HG02852 (cell line): ENCODE measurements at regions not wholly inside any gene's neighbourhood (a gene's known extent, or its start where the extent isn't known, plus 50 kb on each side); places are given as distances from the start of the nearest gene placed in this dataset.

Experiments used
- ATAC-seq: cut with Tn5 transposase; IDR thresholded peaks from one replicate; pipeline ENCODE4 v1.9.1; 2021; ENCODE audit warnings: mild to moderate bottlenecking, moderate library complexity; ENCODE audit not compliant: unreplicated experiment

DNA sequence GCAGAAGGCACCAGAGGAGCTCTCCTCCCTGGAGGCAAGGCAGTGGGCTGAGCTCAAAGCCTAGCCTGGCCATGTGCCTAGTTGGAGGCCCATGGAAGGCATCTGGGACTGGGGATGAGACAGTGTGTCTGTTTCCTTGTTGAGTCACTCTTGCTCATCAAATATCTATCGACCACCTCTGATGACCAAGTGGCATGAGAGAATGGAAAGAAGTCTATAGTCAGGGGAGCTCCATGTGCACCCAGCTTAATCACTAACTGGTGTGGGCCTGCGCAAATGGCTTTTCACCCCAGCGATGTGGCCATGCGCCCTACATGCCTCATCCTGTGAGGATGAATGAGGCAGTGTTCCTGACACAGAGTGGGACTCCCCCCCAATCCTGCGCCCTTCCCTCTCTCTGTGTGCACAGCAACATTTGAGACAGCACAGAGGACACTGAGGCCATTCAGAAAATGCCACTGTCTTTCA is 229.9 kb downstream of the RPS24 start:
- ATAC-seq = no peak

GRCh38 chr10:78264361-78264760 is 230.7 kb downstream of the RPS24 start:
- no peak for ATAC-seq

DNA sequence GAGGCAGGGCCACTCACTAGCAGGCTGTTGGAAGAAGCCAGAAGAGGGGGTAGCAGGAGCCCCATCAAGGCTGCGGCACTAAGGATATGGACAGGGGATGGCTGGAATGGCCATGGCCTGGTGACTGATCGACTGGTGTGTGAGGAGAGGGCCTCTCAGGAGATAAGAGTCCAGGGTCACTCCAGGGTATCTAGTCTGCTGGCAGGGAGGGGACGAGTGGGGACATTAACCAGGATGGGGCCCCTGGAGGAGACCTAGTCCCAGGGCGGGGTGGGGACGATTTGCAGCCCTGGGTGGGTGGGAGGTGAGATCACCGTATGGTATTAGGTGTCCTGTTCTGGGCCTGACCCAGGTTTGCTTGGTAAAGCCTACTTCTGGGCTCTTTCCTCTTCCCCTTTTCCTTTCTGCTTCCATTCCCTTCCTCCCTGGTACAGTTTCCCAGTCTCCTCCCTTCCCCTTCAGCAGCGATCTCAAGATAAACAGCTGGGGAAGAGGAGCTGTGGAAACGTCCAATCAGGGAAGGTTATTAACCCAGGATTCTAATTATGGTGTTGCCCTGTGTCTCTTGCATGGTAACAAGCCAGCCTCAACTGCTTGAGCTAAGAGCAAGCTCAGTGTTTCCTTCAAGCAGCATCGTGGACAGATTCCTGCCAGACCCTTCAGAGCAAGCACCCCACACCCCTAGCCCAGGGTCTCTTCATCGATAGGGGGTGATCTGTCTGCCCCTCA is 233.2 kb downstream of the RPS24 start:
- no peak for ATAC-seq

GRCh38 chr10:78267598-78267997 is 233.9 kb downstream of the RPS24 start:
- no peak for ATAC-seq

DNA sequence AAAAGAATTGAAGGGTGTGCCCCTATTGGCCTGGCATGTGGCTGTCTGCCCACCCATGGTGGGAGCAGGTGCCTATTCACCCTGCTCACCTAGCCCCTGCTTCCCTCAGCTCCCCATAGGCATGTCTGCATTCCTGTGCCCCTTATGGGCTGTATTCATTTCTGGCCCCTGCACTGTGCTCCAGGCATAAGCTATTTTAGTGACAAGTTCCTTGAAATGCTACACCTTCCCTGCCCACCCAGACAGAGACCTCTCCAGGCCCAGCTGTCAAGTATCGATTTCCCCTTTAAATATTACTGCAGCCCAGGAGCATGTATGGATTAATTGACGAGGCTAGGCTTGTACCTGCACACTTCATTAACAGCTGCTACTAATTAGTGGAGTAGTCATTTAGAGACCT is 235.4 kb downstream of the RPS24 start:
- ATAC-seq = no peak

- no peak for ATAC-seq
Measured at GRCh38 chr10:78272329-78272728, 238.7 kb downstream of the RPS24 start.

DNA sequence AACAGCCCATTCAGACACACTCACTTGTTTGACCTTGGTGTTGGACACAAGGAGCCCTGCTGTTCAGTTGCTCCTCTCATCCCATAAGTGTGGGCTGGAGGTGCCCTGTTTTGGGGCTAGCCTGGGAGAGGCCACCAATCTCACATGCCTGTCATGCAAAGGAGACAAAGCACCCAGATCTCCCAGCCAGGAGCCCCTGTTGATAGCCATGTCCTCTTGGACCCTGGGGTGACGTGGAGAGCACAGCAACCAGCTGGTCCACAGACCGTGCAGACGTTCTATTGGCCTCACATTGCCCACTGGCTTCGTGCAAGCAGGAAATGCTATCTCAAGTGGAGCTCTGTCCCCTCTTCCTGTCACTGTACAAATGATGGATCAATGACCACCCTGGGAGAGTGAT is 240.8 kb downstream of the RPS24 start:
- no peak for ATAC-seq

DNA sequence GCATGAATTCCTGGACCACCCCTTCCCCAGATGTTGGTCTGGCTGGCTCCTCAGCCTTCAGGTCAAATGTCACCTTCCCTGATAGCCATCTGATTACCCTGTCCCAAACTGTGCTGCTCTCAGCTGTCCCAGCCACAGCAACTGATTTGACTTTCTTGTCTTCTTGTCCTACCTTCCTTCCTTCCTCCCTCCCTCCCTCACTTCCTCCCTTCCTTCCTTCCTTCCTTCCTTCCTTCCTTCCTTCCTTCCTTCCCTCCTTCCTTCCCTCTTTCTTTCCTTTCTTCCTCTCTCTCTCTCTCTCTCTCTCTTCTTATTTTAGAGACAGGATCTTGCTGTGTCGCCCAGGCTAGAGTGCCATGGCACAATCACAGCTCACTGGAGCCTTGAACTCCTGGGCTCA is 242.5 kb downstream of the RPS24 start:
- no peak for ATAC-seq

GRCh38 chr10:78277314-78278057 is 243.8 kb downstream of the RPS24 start:
- no peak for ATAC-seq

GRCh38 chr10:78278058-78278404 is 244.4 kb downstream of the RPS24 start:
- ATAC-seq = no peak

DNA sequence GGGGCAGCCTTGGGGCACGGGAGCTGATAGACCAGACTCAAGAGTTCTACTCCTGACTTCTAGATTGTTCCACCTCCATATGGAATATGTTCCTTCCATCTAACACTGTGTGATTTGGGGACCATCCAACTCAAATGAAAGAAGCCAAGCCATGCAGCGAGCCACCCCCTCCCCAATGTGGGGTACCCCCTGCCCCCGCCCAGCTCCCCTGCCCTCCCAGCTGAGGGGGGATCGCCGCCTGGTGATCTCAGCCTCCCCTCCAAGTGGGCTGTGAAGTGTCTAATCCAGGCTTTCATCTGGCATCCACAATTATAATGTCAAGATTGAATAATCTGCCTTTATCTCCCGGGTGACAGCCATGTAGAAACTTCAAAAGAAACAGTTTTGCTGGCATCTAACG is 246.1 kb downstream of the RPS24 start:
- no peak for ATAC-seq

GRCh38 chr10:78280604-78281003 is 246.9 kb downstream of the RPS24 start:
- no peak for ATAC-seq

DNA sequence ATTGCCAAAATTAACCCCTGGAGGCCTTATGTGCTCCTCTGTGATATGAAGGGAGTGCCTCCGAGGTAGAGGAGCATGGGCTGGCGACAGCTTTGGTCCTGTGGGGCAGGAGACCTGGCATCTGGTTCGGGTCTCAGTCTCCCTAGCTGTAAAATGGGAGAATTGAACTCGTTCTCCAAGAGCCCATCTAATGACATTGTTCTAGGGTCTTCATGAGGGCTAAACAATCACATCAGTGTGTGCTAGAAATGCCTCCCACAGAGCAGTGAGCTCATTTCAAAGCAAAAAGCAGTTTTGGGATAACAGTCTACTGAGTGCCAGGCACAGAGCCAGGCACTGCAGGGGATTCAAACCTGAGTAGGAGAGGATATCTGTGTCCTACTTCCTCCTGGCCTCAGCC is 248.0 kb downstream of the RPS24 start:
- no peak for ATAC-seq

DNA sequence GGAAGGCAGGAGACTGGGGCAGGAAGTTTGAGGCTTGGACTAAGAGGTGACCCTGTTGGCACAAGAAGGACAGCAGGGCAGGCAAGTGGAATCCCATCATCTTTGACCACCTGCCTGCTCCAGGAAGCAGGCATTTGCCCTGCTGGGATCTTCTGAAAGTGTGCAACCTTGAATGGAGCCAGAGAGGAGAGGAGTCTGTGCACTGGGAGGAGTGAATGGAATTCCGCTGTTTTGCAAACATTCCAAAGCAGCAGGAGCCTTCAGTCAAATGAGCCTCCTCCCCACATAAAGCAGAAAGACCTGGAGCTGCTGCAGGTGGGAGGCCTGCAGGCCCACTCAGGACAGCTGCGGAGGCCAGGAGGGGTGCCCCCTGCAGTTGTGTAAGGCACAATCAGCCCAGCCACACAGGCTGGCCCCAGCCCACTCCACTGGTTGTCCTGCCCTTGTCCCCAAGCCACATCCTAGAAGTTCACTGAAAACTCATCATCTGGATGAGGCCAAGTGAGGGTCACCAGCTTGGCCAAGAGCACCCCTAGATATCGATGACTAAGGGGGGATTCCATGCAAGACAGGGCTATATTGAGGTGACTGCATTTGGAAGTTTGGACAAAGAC is 249.5 kb downstream of the RPS24 start:
- ATAC-seq = no peak

DNA sequence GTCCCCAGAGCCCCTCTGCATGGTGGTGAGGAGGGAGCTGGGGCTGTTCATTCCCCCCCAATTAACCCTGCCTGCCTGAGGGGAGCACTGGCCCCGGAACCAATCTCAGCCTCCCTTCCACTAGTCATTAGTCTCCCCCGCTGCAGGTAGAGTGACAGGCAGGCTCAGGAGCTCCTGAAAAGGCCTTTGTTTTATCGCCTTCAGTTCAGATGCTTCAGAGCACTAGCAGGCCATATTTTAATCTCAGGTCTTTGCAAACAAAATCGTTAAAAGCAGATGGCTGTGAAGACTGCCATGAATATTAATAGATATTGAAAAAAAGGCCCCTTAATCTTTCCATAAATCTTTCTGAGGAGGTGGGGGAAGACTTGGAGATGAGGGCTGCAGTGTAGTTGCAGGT is 250.7 kb downstream of the RPS24 start:
- no peak for ATAC-seq

DNA sequence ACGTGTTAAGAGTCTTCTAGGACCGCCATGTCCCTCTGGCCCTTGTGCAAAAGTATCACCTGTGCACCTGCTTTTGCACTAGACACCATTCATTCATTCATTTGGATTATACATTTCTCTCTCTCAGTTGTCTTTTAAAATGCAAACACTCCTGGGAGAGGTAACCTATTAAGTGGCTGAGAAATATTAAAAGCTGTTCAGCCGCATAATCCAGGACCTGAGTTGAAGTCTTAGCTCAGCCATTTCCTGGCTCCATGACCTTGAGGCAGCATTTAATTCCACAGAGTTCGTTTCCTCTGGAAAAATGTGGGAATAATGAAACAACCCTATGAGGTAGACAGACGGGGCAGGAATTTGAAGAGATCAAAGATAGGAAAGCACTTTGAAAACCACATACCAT is 251.6 kb downstream of the RPS24 start:
- ATAC-seq = no peak

GRCh38 chr10:78286186-78286585 is 252.5 kb downstream of the RPS24 start:
- ATAC-seq = no peak

- ATAC-seq = no peak
Measured at GRCh38 chr10:78286668-78287067, 253.0 kb downstream of the RPS24 start.

DNA sequence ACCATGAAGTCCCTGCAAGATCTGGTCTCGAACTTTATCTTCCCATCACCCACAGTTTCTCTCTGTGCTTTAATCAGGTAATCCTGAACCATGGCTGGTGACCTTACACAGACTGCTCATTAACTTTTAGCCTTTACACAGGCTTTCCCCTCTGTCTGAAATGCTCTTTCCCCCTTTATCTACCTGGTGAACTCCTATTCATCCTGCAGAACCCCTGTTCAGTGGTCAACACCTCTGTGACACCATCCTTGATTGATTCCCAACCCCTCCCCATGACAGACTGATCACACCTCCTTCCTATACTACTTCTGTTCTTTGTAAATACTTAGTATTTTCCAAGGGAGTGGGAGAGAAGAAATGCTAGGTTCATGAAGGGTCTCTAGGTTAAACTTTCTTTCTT is 254.0 kb downstream of the RPS24 start:
- ATAC-seq = no peak

DNA sequence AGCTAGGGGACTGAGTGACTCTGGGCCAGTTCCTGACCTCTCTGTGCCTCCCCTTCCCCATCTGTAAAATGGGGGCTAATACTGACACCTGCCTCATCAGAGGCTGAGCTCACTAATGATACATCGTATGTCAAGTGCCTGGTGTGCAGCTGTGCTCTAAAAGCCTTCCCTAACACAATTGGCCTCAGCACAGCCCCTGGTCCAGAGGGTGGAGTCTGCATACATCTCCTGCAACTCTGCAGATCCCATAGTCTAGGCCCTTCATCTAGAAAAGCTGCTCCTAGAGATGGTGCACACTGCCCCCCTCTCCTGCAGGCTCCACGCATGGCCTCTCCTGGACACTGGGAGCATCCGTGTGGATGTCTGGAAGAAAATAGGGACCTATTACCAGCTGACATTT is 255.0 kb downstream of the RPS24 start:
- ATAC-seq = no peak

DNA sequence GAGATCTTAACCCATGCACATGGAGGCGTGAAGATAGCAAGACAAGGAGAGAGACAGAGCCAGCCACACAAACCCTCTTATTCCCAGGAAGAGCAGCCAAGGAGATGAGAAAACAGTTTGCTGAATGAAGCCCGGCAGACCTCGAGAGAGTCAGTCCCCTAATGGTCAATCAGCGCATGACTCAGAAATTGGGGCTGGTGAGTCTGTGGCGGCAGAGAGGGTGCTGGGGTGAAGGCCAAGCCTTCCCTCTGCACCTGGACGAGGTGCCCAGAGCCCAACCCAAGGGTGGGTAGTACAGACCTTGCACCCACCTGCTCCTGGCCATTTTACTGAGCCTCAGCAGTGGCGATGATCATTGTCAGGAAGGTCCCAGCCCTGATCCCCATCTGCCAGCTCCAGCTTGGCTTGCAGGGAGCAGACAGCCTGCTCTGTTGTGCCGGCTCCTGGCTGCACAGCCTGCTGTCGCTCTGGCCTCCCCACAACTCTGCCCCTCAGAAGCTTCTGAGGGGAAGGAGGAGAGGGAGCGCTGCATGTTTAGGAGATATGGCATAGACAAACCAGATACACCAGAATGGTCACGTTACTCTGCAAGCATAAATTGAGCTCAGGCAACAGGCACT is 256.6 kb downstream of the RPS24 start:
- no peak for ATAC-seq

DNA sequence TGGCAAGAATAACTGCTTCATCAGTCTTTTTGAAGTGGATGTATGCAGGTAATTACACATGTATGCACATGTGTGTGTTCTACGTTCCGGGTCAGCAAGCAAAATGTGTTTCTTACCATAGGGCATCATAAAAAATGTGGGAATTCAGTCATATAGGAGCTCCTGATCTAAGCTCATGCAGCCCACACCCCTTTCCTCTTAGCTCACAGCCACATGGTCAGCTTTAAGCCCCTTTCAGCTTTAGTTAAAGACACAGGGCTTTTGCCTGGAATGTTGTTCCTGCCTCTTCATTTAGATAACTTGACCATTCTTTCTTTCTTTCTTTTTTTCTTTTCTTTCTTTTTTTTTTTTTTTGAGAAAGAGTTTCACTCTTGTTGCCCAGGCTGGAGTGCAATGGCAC is 258.1 kb downstream of the RPS24 start:
- no peak for ATAC-seq
